AG09319 (cell line): ENCODE measurements at regions not wholly inside any gene's neighbourhood (a gene's known extent, or its start where the extent isn't known, plus 50 kb on each side); places are given as distances from the start of the nearest gene placed in this dataset.

ENCODE experiments used
- DNase-seq: peaks from one replicate; pipeline ENCODE4 v3.0.0-alpha.2; 2010; ENCODE audit warnings: low read depth; ENCODE audit errors: extremely low read depth
- TF ChIP-seq, protein P1 (sequence below): IDR thresholded peaks from 2 replicates; pipeline ENCODE4 v1.5.1; 2011; ENCODE audit warnings: low read depth, mild to moderate bottlenecking, inconsistent platforms, low read length, moderate library complexity

DNA sequence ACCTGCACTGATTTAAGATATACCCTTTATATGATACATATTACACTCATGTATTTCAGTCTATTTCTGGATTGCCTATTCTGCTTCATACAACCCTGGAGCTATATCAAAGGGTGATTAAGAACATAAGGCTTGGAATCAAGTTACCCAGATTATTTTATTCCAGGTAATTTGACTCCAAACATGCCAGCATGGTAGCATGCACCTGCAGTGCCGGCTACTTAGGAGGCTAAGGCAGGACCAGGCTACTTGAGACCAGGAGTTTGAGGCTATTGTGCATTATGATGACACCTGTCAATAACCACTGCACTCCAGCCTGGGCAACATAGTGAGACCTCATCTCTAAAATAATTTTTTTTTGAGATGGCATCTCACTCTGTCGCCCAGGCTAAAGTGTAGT lies 50.4 kb upstream of the NEO1 start:
- no peak for DNase-seq

GRCh38 chr15:73000293-73000692 lies 52.0 kb upstream of the NEO1 start:
- DNase-seq, result no peak
- TF ChIP-seq, protein P1, sequence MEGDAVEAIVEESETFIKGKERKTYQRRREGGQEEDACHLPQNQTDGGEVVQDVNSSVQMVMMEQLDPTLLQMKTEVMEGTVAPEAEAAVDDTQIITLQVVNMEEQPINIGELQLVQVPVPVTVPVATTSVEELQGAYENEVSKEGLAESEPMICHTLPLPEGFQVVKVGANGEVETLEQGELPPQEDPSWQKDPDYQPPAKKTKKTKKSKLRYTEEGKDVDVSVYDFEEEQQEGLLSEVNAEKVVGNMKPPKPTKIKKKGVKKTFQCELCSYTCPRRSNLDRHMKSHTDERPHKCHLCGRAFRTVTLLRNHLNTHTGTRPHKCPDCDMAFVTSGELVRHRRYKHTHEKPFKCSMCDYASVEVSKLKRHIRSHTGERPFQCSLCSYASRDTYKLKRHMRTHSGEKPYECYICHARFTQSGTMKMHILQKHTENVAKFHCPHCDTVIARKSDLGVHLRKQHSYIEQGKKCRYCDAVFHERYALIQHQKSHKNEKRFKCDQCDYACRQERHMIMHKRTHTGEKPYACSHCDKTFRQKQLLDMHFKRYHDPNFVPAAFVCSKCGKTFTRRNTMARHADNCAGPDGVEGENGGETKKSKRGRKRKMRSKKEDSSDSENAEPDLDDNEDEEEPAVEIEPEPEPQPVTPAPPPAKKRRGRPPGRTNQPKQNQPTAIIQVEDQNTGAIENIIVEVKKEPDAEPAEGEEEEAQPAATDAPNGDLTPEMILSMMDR, result no peak

More for the DNA sequence above, 50.4 kb upstream of the NEO1 start:
- TF ChIP-seq, protein P1, result no peak

GRCh38 chr15:72999586-72999985 lies 52.7 kb upstream of the NEO1 start:
- TF ChIP-seq, protein P1, result no peak
- no peak for DNase-seq

GRCh38 chr15:72998681-72999466 lies 53.4 kb upstream of the NEO1 start:
- TF ChIP-seq, protein P1, result no peak
- no peak for DNase-seq

GRCh38 chr15:72998226-72998625 lies 54.0 kb upstream of the NEO1 start:
- TF ChIP-seq, protein P1, result no peak
- DNase-seq, result no peak

- TF ChIP-seq, protein P1, result no peak
- no peak for DNase-seq
These were observed 56.4 kb upstream of the NEO1 start for GRCh38 chr15:72995849-72996248.

GRCh38 chr15:72994534-72995177 lies 57.6 kb upstream of the NEO1 start:
- DNase-seq, result no peak
- TF ChIP-seq, protein P1, result no peak
